HG03064 (cell line): ENCODE measurements at regions not wholly inside any gene's neighbourhood (a gene's known extent, or its start where the extent isn't known, plus 50 kb on each side); places are given as distances from the start of the nearest gene placed in this dataset.

ENCODE experiments used
- ATAC-seq: cut with Tn5 transposase; IDR thresholded peaks from one replicate; pipeline ENCODE4 v1.9.1; 2021; ENCODE audit warnings: low read depth; ENCODE audit not compliant: unreplicated experiment

GRCh38 chrX:77396781-77397180 is 50.4 kb upstream of the FGF16 start:
- ATAC-seq = no peak
